ENCODE measurements at regions not wholly inside any gene's neighbourhood (a gene's known extent, or its start where the extent isn't known, plus 50 kb on each side); places are given as distances from the start of the nearest gene placed in this dataset.

- FAIRE-seq (no peak), ATAC-seq (no peak), DNase-seq (ENCODE audit: low read depth, low spot score) (no peak)
- no peak for TF ChIP-seq DPF2 (IDR thresholded peaks at IDR 0.05)
- no peak for TF ChIP-seq SKIL (IDR thresholded peaks at IDR 0.05; ENCODE audit: low read depth, poor library complexity, severe bottlenecking)
- TF ChIP-seq GATAD2B (conservative IDR thresholded peaks at IDR 0.05; ENCODE audit: low read depth) = no peak
- TF ChIP-seq ZNF592 (IDR thresholded peaks at IDR 0.05) = no peak
- no peak for TF ChIP-seq SMAD1 (IDR thresholded peaks at IDR 0.05; ENCODE audit: low read depth, partially characterized antibody)
- H3K4me1 ChIP-seq (ENCODE audit: control insufficient read depth, insufficient read depth, low read length) = no peaks in the 10 kb centered on the region
- peaks cover 1% of the 10 kb centered on the region; the same call in 2 of the 3 replicates for H3K9me3 ChIP-seq (replicated peaks; ENCODE audit: control insufficient read depth, insufficient read depth, low read length)
- no peaks in the 10 kb centered on the region for H3K27me3 ChIP-seq (replicated peaks in 1 of 2; ENCODE audit: control insufficient read depth in 2 of 2, insufficient read depth in 2 of 2, low read length in 1 of 2)
- H4K20me1 ChIP-seq (ENCODE audit: control insufficient read depth, insufficient read depth) = no peaks in the 10 kb centered on the region
- POLR2A ChIA-PET = no interaction called here
- CTCF ChIA-PET = no interaction called here
- H2AFZ ChIP-seq (ENCODE audit: control insufficient read depth, low read depth, low read length) = no peak overlapping the region
- no peak overlapping the region for H3K4me2 ChIP-seq (ENCODE audit: control insufficient read depth, insufficient read depth)
- no peaks in the 10 kb centered on the region for H3K79me2 ChIP-seq (ENCODE audit: control insufficient read depth, insufficient read depth, low read length)
- in situ Hi-C loops (cut with MboI) (no loop called here), intact Hi-C loops (cut with micrococcal nuclease; ENCODE audit: unreplicated experiment) (no loop called here)
- RAD21 ChIA-PET (ENCODE audit: unreplicated experiment) = no interaction called here
- BruUV-seq (replicated peaks) = no TSS peak
- WGBS (ENCODE audit: insufficient coverage, insufficient replicate concordance, low lambda C conversion rate, missing lambda C conversion rate) = 48% methylated on average over 2 of the region's 2 CpGs
- no peak overlapping the region for H3K9ac ChIP-seq (ENCODE audit: control insufficient read depth, insufficient read depth, low read length)
- no peak overlapping the region for H3K27ac ChIP-seq (ENCODE audit: control insufficient read depth, insufficient read depth)
- no peaks in the 10 kb centered on the region for H3K36me3 ChIP-seq (ENCODE audit: control insufficient read depth in 2 of 2, insufficient read depth in 2 of 2, low read length in 1 of 2)
- SMC1A ChIA-PET (ENCODE audit: uncharacterized antibody, unreplicated experiment) = interaction anchor here (0.6 kb wide), 1 partner anchor 91 kb away, joined by 3 read pairs; no protein-coding TSS in a partner anchor
- H3K4me3 ChIP-seq = no peak overlapping the region
Observed at GRCh38 chr1:173103006-173103405, 52.3 kb upstream of the TNFSF18 start.

Data from GM12878 (cell line).